ENCODE measurements at regions not wholly inside any gene's neighbourhood (a gene's known extent, or its start where the extent isn't known, plus 50 kb on each side); places are given as distances from the start of the nearest gene placed in this dataset.

- TF ChIP-seq, protein P1, sequence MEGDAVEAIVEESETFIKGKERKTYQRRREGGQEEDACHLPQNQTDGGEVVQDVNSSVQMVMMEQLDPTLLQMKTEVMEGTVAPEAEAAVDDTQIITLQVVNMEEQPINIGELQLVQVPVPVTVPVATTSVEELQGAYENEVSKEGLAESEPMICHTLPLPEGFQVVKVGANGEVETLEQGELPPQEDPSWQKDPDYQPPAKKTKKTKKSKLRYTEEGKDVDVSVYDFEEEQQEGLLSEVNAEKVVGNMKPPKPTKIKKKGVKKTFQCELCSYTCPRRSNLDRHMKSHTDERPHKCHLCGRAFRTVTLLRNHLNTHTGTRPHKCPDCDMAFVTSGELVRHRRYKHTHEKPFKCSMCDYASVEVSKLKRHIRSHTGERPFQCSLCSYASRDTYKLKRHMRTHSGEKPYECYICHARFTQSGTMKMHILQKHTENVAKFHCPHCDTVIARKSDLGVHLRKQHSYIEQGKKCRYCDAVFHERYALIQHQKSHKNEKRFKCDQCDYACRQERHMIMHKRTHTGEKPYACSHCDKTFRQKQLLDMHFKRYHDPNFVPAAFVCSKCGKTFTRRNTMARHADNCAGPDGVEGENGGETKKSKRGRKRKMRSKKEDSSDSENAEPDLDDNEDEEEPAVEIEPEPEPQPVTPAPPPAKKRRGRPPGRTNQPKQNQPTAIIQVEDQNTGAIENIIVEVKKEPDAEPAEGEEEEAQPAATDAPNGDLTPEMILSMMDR (conservative IDR thresholded peaks at IDR 0.05; ENCODE audit: low read depth in 2 of 2), result no peak
- no peak for TF ChIP-seq POLR2AphosphoS5 (IDR thresholded peaks at IDR 0.05; ENCODE audit: low read depth)
- no peak for TF ChIP-seq EZH2 (IDR thresholded peaks at IDR 0.05; ENCODE audit: low read depth, unreplicated experiment)
Measured at GRCh38 chr16:79508294-79508693, 92.2 kb downstream of the MAF start.
